Spleen (tissue), 7 donors: ENCODE measurements at regions not wholly inside any gene's neighbourhood (a gene's known extent, or its start where the extent isn't known, plus 50 kb on each side); places are given as distances from the start of the nearest gene placed in this dataset.

Source experiments
- CTCF ChIP-seq, 11 experiments: fragments of 200-600 bp in 7 of 11; fragments of 450-650 bp in 4 of 11; sonication (generic) in 4 of 11; IDR thresholded peaks in 8 of 11; conservative IDR thresholded peaks in 3 of 11; 1 replicate in 7 of 11; 2 replicates in 4 of 11; pipeline versions ENCODE4 v1.4.0 to v1.8.0; 2016 to 2021; ENCODE audit warnings: antibody characterized with exemption in 11 of 11, inconsistent platforms in 4 of 11, mild to moderate bottlenecking in 1 of 11
- POLR2AphosphoS5 ChIP-seq, 3 donors: sonication (generic); formaldehyde crosslinking; IDR thresholded peaks; one replicate each; pipeline ENCODE4 v1.5.1; 2017; ENCODE audit warnings: antibody characterized with exemption in 3 of 3
- donor health status: DM: no; HTN: no; CAD: no; lungs with moderate emphysema.
- donor health status: DM: no; HTN: no; CAD: no.
- donor health status: DM: no; HTN: no; CAD: no.

DNA sequence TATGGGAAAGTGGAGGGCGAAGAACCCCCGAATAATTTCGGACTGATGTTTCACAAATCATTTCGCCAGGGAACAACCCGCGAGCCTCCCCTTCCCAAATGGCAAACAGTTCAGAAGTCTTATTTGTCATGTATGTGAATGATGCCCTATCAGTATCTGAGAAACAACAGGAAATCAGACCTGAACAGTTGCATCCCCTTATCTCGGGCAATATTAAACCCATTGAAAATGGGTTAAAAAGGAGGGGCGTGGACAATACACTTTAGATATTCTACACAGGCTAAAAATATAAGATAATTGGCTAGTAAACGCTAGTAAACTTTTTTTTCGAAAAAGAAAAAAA is 1003.3 kb upstream of the NR2F2 start:
- TF ChIP-seq CTCF (IDR thresholded peaks at IDR 0.05 in 8 of 11, conservative IDR thresholded peaks at IDR 0.05 in 3 of 11) (no peak), POLR2AphosphoS5 (IDR thresholded peaks at IDR 0.05) (no peak)
